H1 (cell line): ENCODE measurements at regions not wholly inside any gene's neighbourhood (a gene's known extent, or its start where the extent isn't known, plus 50 kb on each side); places are given as distances from the start of the nearest gene placed in this dataset.

Experiments
- CTCF ChIA-PET: fragments of 300-600 bp; sonication (Branson Sonifier 250); formaldehyde crosslinking; loops from one replicate; lab custom pipeline; 2021; ENCODE audit not compliant: partially characterized antibody; lab: Charles Lee
- POLR2A ChIA-PET: fragments of 300-600 bp; sonication (Branson Sonifier 250); formaldehyde crosslinking; loops from one replicate; lab custom pipeline; 2021; ENCODE audit warnings: inconsistent platforms; ENCODE audit not compliant: partially characterized antibody; lab: Charles Lee
- DNase-seq, 2 experiments: peaks; one replicate each; pipeline versions ENCODE4 v3.0.0 to v3.0.0-alpha.2; 2010 to 2022; ENCODE audit warnings: low spot score in 2 of 2, low read depth in 1 of 2, mixed read lengths in 1 of 2
- FAIRE-seq: peaks from 2 replicates; lab custom pipeline; 2011; peaks lifted over from hg19 to GRCh38; lab: Jason Lieb, UNC
- H2AFZ ChIP-seq: 2 replicates; pipeline ENCODE4 v1.8.1; 2012; ENCODE audit warnings: low read length, inconsistent platforms
- H2AK5ac ChIP-seq: 2 replicates; pipeline ENCODE4 v1.6.1; 2013; ENCODE audit warnings: low read depth, low read length
- H2BK120ac ChIP-seq: replicated peaks from 2 replicates; pipeline ENCODE3; 2013; ENCODE audit warnings: low read depth, low read length, inconsistent platforms
- H2BK12ac ChIP-seq: 2 replicates; pipeline ENCODE4 v1.6.1; 2013; ENCODE audit warnings: low read depth, low read length
- H2BK15ac ChIP-seq: 2 replicates; pipeline ENCODE4 v1.6.1; 2013; ENCODE audit warnings: low read length
- H2BK20ac ChIP-seq: 2 replicates; pipeline ENCODE4 v1.6.1; 2013; ENCODE audit warnings: low read length
- H2BK5ac ChIP-seq: 2 replicates; pipeline ENCODE4 v1.6.1; 2013; ENCODE audit warnings: low read depth, low read length
- H3K14ac ChIP-seq: 2 replicates; pipeline ENCODE4 v1.6.1; 2013; ENCODE audit warnings: inconsistent platforms; ENCODE audit not compliant: insufficient read length
- H3K18ac ChIP-seq: 2 replicates; pipeline ENCODE4 v1.6.1; 2013; ENCODE audit warnings: low read length; ENCODE audit errors: extremely low read depth
- H3K23ac ChIP-seq: 2 replicates; pipeline ENCODE4 v1.6.1; 2013; ENCODE audit warnings: inconsistent platforms; ENCODE audit not compliant: insufficient read length
- H3K23me2 ChIP-seq: 2 replicates; pipeline ENCODE4 v1.6.1; 2013; ENCODE audit warnings: low read depth, low read length
- H3K27ac ChIP-seq: 2 replicates; pipeline ENCODE4 v1.6.1; 2011; ENCODE audit warnings: low read depth, low read length, inconsistent platforms
- H3K27me3 ChIP-seq, 4 experiments: replicated peaks in 1 of 4; 1 replicate in 1 of 4; 2 replicates in 3 of 4; pipeline versions ENCODE4 v1.6.1 to v1.8.1; 2011 to 2013; ENCODE audit warnings: low read length in 3 of 4, mild to moderate bottlenecking in 3 of 4, inconsistent platforms in 2 of 4, mixed read lengths in 2 of 4, moderate library complexity in 1 of 4; ENCODE audit not compliant: control insufficient read depth in 3 of 4, insufficient read depth in 3 of 4; ENCODE audit errors: extremely low read depth in 1 of 4
- H3K36me3 ChIP-seq, 4 experiments: 2 replicates each; pipeline versions ENCODE4 v1.6.1 to v1.8.1; 2011 to 2013; ENCODE audit warnings: mild to moderate bottlenecking in 4 of 4, low read length in 3 of 4, moderate library complexity in 2 of 4, control low read depth in 1 of 4, inconsistent platforms in 1 of 4; ENCODE audit not compliant: insufficient read depth in 4 of 4, control insufficient read depth in 2 of 4
- H3K4ac ChIP-seq: replicated peaks from 2 replicates; pipeline ENCODE3; 2013; ENCODE audit warnings: low read length, low read depth, mixed read lengths, inconsistent platforms; ENCODE audit not compliant: insufficient read length
- H3K4me1 ChIP-seq, 4 experiments: replicated peaks in 1 of 4; 1 replicate in 1 of 4; 2 replicates in 3 of 4; pipeline versions ENCODE4 v1.6.1 to v1.8.1; 2011 to 2013; ENCODE audit warnings: low read length in 3 of 4, inconsistent platforms in 2 of 4, mixed read lengths in 1 of 4; ENCODE audit not compliant: insufficient read depth in 4 of 4, control insufficient read depth in 3 of 4
- H3K4me2 ChIP-seq, 2 experiments: 2 replicates each; pipeline versions ENCODE4 v1.6.1 to v1.8.1; 2011 to 2013; ENCODE audit warnings: low read depth in 2 of 2, low read length in 2 of 2, control low read depth in 1 of 2, inconsistent platforms in 1 of 2, mild to moderate bottlenecking in 1 of 2; ENCODE audit not compliant: insufficient read depth in 1 of 2
- H3K4me3 ChIP-seq, 4 experiments: fragments of 200-600, 300-600 bp in 1 of 4; sonication (generic), shearing (Covaris generic), sonication (Bioruptor Twin) in 1 of 4; 2 replicates each; pipeline versions ENCODE4 v1.5.1 to v1.8.1; 2011 to 2016; ENCODE audit warnings: low read length in 4 of 4, low read depth in 3 of 4, control low read depth in 2 of 4, inconsistent platforms in 2 of 4, mild to moderate bottlenecking in 2 of 4, mixed read lengths in 1 of 4, moderate library complexity in 1 of 4; ENCODE audit not compliant: insufficient read depth in 2 of 4; ENCODE audit errors: extremely low read depth in 1 of 4
- H3K56ac ChIP-seq: replicated peaks from 2 replicates; pipeline ENCODE3; 2013; ENCODE audit warnings: low read depth, mild to moderate bottlenecking, mixed read lengths, low read length, inconsistent platforms; ENCODE audit not compliant: insufficient read length
- H3K79me1 ChIP-seq: 2 replicates; pipeline ENCODE4 v1.6.1; 2013; ENCODE audit warnings: low read depth, low read length, control low read depth
- H3K79me2 ChIP-seq, 2 experiments: 2 replicates each; pipeline versions ENCODE4 v1.6.1 to v1.8.1; 2012 to 2013; ENCODE audit warnings: low read length in 2 of 2, mild to moderate bottlenecking in 2 of 2, inconsistent platforms in 1 of 2; ENCODE audit not compliant: insufficient read depth in 2 of 2, control insufficient read depth in 1 of 2
- H3K9ac ChIP-seq, 4 experiments: replicated peaks in 1 of 4; 1 replicate in 1 of 4; 2 replicates in 3 of 4; pipeline versions ENCODE4 v1.6.1 to v1.8.1; 2011 to 2013; ENCODE audit warnings: low read depth in 3 of 4, low read length in 3 of 4, control low read depth in 2 of 4, mild to moderate bottlenecking in 2 of 4, moderate library complexity in 2 of 4, inconsistent platforms in 1 of 4; ENCODE audit errors: extremely low read depth in 1 of 4
- H3K9me3 ChIP-seq, 2 experiments: 2 replicates each; pipeline versions ENCODE4 v1.6.1 to v1.8.1; 2012 to 2013; ENCODE audit warnings: mild to moderate bottlenecking in 2 of 2, moderate library complexity in 2 of 2, control low read depth in 1 of 2, inconsistent platforms in 1 of 2, low read depth in 1 of 2, low read length in 1 of 2, mixed read lengths in 1 of 2; ENCODE audit not compliant: insufficient read depth in 2 of 2
- H4K20me1 ChIP-seq, 2 experiments: replicated peaks in 1 of 2; 2 replicates each; pipeline versions ENCODE3 to v1.8.1; 2011 to 2013; ENCODE audit warnings: inconsistent platforms in 2 of 2, low read length in 2 of 2, mild to moderate bottlenecking in 1 of 2; ENCODE audit not compliant: insufficient read depth in 2 of 2, control insufficient read depth in 1 of 2
- H4K5ac ChIP-seq: 2 replicates; pipeline ENCODE4 v1.6.1; 2013; ENCODE audit warnings: low read length, low read depth, mixed read lengths, inconsistent platforms; ENCODE audit not compliant: insufficient read length
- H4K8ac ChIP-seq: 2 replicates; pipeline ENCODE4 v1.8.0; 2013; ENCODE audit warnings: mild to moderate bottlenecking, moderate library complexity, low read length, inconsistent platforms; ENCODE audit not compliant: insufficient read depth; ENCODE audit errors: extremely low read depth
- H4K91ac ChIP-seq: replicated peaks from 2 replicates; pipeline ENCODE3; 2013; ENCODE audit warnings: low read length, mixed read lengths, inconsistent platforms; ENCODE audit not compliant: insufficient read length
- GTF2F1 ChIP-seq: IDR thresholded peaks from 2 replicates; pipeline ENCODE4 v1.6.1; 2012; ENCODE audit warnings: low read depth, low read length, improper control_type of control experiment, borderline replicate concordance
- USF2 ChIP-seq: IDR thresholded peaks from 2 replicates; pipeline ENCODE4 v1.6.1; 2011; ENCODE audit warnings: low read length, improper control_type of control experiment
- WGBS, 2 experiments: shearing (Covaris generic) in 1 of 2; methylation state at CpG; one replicate each; pipeline versions ENCODE4 v1.1.6 to v1.1.7; 2013 to 2015; ENCODE audit warnings: low lambda C conversion rate in 2 of 2, mixed read lengths in 2 of 2, inconsistent platforms in 1 of 2, low coverage in 1 of 2, missing lambda C conversion rate in 1 of 2; ENCODE audit not compliant: insufficient replicate concordance in 2 of 2, insufficient coverage in 1 of 2, insufficient read length in 1 of 2; ENCODE audit errors: extremely low coverage in 1 of 2, missing lambda C conversion rate in 1 of 2; 5-methylcytosine and 5-hydroxymethylcytosine counted together

GRCh38 chr2:7588295-7588694 lies 671.1 kb downstream of the RNF144A start:
- Histone ChIP-seq H3K14ac (no peak overlapping the region), H2BK12ac (no peak overlapping the region), H4K20me1 (no peaks in the 10 kb centered on the region), H2AK5ac (no peak overlapping the region), H3K27ac (no peak overlapping the region), H3K9me3 (no peaks in the 10 kb centered on the region), H3K4ac (no peak overlapping the region), H3K79me2 (no peaks in the 10 kb centered on the region), H3K4me3 (no peak overlapping the region), H2BK20ac (no peak overlapping the region), H4K5ac (no peak overlapping the region), H2AFZ (no peak overlapping the region), H3K4me2 (no peak overlapping the region), H3K18ac (no peak overlapping the region), H3K79me1 (no peaks in the 10 kb centered on the region), H4K91ac (no peak overlapping the region), H3K23ac (no peak overlapping the region), H3K9ac (no peak overlapping the region), H3K4me1 (no peaks in the 10 kb centered on the region; a peak in 1 of 7 replicates), H2BK5ac (no peak overlapping the region), H3K36me3 (no peaks in the 10 kb centered on the region), H2BK15ac (no peak overlapping the region), H2BK120ac (no peak overlapping the region), H3K56ac (no peak overlapping the region), H4K8ac (no peak overlapping the region), H3K23me2 (no peaks in the 10 kb centered on the region; the same call in 1 of the 2 replicates), H3K27me3 (no peaks in the 10 kb centered on the region)
- CTCF ChIA-PET = no interaction called here
- 96% methylated on average over 5 of the region's 5 CpGs; no CpG with 5 or more reads in 1 of the 2 experiments for WGBS, 2 experiments
- DNase-seq = no peak
- TF ChIP-seq USF2 = no peak
- TF ChIP-seq GTF2F1 = no peak
- POLR2A ChIA-PET = no interaction called here
- FAIRE-seq = no peak
